GM21723 (cell line): ENCODE measurements at regions not wholly inside any gene's neighbourhood (a gene's known extent, or its start where the extent isn't known, plus 50 kb on each side); places are given as distances from the start of the nearest gene placed in this dataset.

ENCODE experiments used
- ATAC-seq: cut with Tn5 transposase; IDR thresholded peaks from one replicate; pipeline ENCODE4 v1.9.1; 2021; ENCODE audit warnings: mild to moderate bottlenecking, moderate library complexity; ENCODE audit not compliant: unreplicated experiment

DNA sequence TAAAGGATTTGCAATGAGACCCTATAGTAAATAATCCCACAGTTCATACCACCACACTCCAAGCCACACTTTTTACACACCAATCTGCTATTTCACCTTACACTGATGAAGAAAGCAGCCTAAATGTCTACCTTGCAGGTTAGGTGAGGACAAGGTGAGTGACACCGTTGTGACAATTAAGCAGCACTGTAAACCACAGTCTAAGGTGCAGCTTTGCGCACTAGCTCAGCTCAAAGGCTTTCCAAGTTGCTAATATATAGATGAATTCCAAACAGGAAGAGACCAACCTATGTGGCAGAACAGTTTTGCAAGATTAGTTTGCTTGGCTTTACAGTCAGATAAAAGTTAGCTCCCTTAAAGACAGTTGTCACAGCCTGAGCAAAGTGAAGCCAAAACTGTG, 429.5 kb upstream of the MARCKS start:
- no peak for ATAC-seq

DNA sequence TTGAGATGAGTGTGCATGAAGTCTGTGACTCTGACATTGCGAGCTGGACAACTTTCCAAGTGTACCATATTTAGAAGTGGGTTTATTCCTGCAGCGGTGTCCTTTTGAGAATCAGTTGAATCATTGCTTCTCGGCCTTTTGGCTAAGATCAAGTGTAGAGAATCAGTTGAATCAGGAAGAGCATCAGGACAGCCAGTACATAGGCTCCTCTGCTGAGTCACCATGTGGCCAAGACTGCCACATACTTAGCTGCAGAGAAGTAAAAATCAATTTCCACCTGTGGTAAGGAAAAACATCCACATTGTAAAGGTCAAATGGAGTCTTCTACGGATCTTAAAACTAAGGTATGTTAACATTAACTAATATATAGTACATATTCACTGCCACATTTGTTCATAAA, 428.4 kb upstream of the MARCKS start:
- ATAC-seq, result no peak

DNA sequence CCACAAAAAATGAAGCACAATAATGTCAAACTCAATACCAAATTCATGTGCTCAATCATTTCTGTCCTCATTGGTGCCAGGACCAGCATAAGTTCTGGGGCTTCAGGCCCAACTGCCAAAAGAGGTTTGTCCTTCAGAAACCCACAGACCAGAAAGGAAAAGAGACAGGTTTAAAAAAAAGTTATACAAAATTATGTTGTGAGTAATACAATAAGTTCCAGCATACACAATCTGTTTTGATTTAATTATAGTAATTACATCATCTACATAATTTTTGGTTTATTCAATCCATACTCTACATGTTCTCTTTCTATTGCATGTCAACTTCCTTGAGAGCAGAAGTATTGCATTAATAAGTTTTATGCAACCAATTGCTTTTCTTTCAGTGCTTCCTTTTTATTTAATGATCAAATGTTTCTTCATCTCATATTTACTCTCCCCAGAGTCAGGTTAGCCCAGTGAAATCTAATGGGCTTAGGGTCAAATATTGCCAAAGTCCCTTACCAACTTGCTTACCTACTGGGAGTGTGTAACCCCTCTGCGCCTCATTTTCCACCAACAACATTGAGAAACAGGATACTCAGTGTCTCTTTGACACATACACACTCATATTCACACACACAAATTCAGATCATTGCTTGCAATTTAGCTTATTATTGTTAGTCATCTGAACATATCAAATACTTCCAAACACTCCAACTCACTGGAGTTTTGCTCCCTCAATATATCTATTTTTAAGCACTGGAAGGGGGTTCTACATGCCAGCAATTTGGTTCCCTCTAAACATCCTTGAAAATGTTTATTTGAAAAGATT, 424.4 kb upstream of the MARCKS start:
- no peak for ATAC-seq

DNA sequence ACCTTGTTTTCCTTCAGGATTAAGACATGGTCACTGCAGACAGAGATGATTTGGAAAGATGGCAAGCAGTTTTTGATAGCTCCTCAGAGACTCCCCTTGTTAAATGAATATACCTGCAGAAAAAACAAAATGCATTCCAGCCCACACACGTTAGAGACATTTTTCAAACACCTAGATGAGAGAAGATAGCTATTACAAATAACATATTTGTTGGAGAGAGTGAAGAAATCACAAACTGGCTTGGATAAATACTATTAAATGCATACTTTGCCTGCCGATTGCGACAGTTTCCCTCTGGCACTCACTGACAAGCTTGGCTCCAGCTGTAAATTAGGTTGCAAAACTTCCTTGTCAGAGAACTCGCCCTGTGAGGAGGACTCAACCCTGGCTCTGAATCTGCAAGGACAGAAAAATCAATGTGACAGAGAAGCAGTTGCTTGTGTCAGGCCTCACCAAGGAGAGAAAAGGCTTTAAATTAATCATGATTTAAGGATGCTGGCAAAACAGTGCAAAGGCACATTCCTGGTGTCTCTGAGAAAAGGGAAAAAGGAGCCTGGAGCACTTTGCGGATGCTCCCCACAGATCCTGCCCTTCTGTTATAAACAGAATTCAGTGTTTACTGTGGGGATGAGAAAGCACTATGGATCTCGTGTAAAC, 423.7 kb upstream of the MARCKS start:
- no peak for ATAC-seq

DNA sequence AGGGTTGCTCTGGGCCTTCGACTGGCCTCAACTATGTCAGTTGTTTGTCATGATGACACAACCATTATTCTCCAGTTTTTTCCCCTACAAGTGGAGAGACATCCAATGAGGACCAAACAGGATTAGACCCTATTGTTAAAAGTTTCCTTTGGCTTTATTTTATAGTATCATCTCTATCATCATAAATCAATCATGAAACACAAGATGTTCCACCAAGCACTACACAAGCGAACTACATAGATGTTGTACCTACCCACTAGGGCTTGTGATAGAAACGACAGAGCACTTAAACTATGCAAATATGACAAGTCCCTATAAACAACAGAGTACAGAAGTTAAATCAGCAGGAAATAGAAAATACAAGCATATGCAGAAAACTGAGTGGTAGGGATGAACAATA, 422.5 kb upstream of the MARCKS start:
- no peak for ATAC-seq

DNA sequence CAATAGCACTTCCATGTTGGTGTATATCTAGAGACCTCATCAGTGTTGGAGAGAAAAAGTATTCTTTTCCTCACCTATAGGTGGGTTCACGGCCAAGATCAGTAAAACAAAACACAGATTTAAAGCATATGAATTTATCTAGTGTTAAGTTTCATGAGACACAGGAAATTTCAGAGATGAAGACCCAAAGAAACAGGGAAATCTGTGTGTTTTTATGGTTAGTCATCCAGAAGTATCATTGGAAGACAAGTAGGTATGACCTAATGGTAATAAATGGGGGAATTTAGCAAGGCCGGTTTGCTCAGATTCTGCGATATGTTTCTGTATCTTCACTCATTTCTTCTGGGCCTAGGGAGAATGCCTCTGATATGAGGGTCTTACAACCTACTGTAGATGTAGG, 419.6 kb upstream of the MARCKS start:
- ATAC-seq, result no peak

DNA sequence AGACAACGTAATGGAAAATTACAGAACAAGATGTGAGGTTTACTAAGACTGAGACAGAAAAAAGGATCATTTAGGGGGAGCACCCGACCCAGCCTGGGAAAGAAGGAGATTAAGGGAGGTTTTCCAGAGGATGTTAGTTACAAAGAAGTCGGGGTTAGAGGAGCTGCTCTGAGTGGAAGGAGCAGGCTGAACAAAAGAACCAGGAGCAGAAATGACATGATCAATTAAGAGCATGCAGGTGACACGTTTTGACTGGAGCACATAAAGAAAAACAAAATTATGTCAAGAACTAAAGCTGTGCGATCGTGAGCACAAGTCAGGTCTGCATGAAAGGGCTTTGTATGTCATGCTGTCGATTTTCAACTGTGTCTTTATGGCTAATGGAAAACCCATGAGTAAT, 417.3 kb upstream of the MARCKS start:
- no peak for ATAC-seq

DNA sequence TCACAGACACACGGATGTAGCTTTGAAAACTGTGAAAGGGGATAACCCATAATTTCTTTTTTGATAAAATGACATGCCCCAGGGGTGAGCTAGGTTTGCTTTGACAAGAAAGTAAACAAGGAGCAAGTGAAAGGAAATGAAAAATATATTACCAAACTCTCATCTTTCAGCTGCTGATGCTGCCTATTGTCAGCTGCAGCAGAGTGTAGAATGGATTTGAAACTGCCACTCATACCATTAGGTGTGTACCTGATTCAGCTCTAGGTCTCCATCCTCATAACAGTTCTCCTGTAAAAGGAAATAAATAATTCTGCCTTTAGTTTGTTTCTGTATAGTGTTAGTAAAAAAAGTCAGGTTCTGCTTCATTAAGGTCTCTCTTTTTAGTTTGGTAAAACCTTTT, 415.1 kb upstream of the MARCKS start:
- no peak for ATAC-seq

DNA sequence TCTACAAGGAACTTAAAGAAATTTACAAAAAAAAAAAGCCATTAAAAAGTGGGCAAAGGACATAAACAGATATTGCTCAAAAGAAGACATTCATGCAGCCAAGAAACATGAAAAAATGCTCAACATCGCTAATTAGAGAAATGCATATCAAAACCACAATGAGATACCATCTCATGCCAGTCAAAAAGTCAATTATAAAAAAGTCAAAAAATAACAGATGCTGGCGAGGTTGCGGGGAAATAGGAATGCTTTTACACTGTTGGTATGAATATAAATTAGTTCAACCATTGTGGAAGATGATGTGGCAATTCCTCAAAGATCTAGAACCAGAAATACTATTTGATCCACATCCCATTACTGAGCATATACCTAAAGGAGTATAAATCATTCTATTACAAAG, 411.9 kb upstream of the MARCKS start:
- no peak for ATAC-seq

DNA sequence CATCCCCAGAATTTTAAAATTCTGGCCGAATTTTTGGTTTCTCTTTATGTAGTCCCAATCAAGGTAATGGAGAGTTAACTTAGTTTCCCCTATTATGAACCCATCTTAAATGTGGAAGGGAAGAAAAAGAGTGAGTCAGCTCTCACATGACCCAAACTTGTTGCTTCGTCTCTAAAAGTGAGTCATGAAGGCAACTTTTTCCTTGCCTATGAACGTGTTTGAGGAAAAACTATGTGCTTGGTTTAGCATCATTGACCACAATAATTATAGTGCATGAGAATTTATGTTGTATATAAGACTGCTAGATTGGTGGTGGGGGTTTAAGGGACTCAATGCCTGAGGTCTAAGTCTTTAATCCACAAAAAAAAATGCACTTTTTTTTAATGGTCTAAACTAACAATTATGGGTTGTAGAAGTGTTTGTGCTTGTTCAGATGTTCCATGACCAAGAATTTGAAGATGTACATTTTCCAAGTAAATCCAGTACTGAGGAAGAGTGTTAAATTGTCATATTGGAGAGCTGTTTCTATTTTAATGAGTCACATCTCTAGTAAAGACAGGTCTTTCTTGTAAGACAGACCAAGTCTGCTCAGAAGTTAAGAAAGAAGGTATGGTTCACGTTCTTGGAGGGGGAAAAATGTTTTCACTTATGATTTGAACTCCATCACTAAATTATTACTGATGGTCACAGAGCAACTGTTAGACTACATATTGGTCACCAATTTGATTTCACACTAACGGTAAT, 409.9 kb upstream of the MARCKS start:
- ATAC-seq, result no peak

DNA sequence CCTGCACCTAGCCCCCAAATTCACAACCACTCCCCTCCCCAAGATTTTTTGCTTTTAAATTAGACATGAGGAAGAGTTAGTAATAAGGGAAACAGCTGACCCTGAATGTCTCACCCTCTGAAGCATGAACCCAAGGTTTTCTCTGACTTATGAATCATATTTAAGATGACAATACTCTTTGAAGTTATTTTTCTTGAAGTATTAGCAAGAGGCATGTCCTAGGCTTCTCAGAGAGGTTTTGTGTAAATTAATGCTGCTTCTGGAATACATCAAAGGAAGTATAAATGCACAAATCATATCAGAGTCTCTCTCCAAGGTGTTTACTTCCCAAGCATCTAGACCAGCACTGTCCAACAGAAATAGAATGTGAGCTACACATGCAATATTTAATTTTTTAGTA, 408.1 kb upstream of the MARCKS start:
- no peak for ATAC-seq

DNA sequence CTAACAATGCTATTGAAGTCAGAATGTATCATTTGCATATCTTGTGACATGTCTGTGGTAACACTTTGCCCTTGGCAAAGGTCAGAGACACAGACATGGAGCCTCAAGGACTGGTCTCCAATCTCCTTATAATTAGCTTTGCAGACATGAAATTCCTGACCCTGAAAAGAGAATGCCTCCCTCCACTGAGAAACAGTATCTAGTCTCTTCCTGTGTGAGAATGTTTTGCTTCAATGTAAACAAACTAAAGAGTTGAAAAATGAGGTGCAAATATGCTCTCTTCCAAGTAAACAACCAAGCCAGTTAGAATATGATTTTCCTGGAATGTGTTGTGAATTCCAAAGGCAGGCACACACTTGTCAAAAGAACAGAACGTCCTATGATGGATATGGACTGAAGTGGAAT, 407.1 kb upstream of the MARCKS start:
- ATAC-seq, result no peak

DNA sequence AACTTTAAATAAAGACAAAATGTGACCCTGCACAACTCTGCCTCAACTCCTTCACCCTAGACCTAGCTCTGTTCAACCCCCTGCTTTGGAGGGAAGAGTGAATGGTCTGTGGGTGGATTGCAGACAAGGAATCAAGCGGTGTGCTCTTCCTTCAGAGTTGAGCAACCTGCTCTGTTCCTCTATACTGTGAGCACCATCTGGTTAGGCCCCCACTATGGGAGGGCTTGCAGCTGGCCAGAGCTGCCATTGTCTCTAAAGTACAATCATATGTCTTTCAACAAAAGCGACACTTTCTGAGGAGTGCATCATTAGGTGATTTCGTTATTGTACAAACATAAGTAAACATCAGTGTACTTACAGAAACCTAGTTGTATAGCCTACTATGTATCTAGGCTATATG, 406.1 kb upstream of the MARCKS start:
- ATAC-seq, result no peak

DNA sequence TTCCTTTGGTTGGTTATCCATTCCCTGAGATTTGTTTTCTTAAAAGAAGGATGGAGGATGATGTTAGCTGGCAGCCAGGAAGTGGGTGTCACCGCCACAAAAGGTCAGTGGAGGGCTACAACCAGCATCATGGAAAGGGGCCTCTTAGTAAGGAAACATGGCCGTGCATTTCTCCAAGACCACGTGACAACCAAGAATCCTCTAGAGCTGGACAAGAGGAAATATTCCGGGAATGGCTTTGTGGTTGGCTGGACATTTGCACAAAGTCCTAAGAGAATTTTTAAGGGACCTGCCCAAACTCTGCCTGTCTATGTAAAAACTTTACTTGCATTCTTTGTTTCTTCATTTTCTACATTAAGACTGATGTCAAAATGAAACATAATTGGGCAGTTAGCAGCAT, 399.9 kb upstream of the MARCKS start:
- ATAC-seq, result no peak

DNA sequence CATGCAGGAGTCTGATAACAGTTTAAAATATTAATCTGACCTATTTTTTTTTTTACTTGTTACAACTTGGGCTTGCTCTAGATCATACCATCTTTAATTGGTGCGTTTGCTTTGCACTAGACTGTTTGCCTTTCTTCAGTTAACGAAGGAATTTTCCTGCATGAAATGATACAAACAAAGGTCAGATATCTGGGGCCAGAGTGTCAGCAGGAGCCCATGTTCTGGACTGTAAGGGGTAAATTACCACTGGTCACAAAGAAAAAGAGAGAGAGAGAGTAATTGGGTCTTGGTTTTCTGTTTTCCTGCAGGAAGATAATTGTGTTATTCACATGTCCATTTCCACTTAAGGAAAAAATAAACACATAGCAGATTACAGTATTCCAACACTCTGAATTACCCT, 399.4 kb upstream of the MARCKS start:
- no peak for ATAC-seq

DNA sequence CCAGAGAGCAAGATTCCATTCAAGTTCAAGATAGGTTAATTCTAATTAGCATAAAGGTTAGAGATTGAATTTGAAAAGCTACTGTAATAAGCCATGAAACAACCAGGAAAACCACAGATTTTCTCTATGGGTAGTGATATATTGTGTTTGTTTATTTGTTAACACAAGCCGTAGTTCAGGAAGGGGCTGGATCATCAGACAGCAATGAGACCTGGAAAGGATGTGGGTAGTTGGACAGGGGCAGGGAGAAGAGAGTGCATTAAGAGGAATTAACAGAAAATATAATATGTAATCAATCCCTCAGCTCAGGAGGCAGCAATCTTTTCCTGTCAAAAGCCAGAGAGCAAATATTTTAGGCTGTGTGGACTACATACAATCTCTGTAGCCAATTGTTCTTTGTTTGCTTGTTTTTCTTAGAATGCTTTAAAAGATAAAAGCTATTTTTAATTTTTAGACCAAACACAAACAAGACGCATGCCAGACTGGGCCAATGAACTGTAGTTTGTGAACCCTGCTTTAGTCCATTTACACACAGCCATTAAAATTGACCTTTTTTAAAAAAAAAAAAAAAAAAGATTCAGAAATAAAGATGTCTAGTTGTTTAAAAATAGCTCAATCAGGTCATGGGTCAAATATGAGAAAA, 398.7 kb upstream of the MARCKS start:
- ATAC-seq, result no peak

DNA sequence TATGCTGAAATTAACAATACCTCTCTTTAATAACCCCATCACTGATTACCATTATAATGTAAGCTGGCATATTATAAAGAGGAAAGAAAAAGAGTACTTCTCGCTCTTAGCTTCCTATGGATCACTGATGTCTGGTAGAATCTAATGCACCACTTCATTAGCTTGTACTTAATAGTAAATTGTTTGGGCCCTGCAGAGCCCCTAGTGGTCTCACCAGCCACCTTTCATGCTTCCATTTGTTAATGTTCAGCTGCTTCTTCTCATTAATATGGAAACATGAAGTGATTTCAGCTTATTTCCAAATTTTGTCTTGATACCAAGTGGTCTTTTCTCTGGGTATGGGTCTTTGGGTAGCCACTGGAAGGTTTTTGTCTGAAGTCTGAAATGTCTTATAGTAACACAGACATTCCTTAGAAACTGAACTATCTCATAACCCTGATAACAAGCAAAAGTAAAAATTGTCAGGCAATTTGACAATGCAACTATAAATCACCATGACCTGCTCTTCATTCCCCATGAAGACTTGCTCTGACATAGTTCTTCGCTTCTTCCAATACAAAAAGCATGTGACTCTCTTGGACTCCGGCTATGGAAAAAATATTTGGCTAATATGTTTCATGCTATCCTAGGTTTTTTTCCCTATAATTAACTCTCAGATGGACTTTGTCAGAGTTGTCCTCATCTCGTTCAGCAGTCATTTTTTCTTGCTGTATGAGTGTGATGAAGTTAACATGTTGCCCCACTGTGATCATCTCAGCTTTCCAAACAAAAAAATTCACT, 395.8 kb upstream of the MARCKS start:
- ATAC-seq, result no peak

DNA sequence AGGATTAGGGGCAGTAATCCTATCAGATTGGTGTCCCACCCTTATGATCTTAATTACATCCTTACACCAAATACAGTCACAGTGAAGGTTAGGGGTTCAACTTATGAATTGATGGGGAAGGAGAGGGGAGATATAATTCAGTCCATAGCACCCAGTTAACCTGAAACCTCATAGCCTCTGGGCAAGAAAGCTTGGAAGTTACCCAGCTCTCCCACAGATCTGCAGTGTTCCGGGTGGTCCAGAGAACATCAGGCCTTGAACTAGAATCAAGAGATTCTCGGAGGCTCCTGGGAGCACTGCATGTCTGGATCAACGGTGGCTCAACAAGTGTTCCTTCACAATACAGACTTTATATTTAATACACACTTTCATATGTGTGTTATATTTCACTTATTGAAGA, 392.6 kb upstream of the MARCKS start:
- no peak for ATAC-seq

DNA sequence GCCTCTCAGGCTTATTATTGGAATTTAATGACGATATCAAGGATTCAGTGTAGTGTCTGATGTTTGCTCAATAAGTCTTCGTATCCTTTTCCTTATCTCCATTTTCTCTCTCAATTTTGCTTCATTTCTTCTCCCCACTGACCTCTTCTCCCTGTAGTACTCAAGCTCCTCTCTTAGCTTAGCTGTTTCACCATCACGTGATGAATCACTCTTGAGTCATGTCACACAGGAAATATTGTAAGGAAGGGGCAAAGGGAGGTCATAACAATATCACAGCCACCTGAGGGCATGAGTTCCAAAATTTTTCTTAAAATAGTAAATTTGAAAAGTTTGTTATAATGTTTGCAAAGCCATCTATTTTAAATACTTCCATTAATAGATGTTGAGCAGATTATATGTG, 392.2 kb upstream of the MARCKS start:
- no peak for ATAC-seq

DNA sequence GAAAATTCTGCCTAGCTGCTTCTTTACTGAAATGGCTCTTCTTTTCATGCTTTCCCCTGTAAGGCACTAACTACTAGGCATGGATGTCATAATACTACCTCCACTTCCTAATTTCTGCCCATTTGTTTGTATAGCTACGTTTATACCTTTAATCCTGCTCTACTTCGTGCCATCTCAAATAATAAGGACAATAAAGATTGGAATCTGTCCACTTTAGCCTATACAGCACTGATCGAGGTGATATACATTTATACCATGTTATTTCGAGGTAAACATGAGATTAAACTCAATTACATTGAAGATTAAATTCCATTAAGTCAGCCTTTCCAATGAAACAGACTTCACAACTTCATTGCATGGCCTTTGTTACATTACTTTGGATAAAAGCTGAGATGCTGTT, 390.6 kb upstream of the MARCKS start:
- ATAC-seq, result no peak

DNA sequence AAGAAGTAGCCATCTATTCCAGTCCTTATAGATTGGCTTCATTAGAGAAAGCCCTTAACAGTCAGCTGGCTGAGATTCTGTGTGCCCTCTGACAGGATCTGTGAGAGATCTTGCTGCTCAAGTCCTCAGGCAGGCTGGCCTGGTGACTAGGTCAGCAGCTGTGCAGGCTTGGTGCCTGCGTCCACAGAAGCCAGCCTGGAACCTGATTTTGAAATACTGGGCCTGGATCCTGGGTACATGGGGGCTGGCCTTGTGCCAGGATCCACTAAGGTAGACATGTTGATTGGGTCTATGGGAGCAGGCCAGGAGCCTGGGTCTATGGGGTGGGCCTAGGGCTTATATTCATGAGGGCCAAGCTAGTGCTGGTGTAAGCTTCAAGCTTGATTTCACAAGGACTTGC, 381.8 kb upstream of the MARCKS start:
- ATAC-seq, result no peak
